ENCODE measurements at regions not wholly inside any gene's neighbourhood (a gene's known extent, or its start where the extent isn't known, plus 50 kb on each side); places are given as distances from the start of the nearest gene placed in this dataset.

- no peak for TF ChIP-seq CTCF (IDR thresholded peaks at IDR 0.05)
- TF ChIP-seq EZH2phosphoT487 (IDR thresholded peaks at IDR 0.05) = no peak
These were observed 89.0 kb upstream of the CACUL1 start for GRCh38 chr10:118843647-118844265.
